Activated CD4-positive, CD25-positive, alpha-beta regulatory T cell treated with anti-CD3 and anti-CD28 coated beads, Interleukin-2, amount 50 U/mL, for 16 hours (primary cell): ENCODE measurements at regions not wholly inside any gene's neighbourhood (a gene's known extent, or its start where the extent isn't known, plus 50 kb on each side); places are given as distances from the start of the nearest gene placed in this dataset.
"Not testable (repeated sequence)": the region's sequence is repeated elsewhere in the genome, so short reads cannot be mapped to it uniquely, and the experiment has no call there.

Experiments used
- DNase-seq: peaks from one replicate; pipeline ENCODE4 v3.0.0-alpha.2; 2020; ENCODE audit warnings: low read depth, low spot score

- no peak for DNase-seq
Observed at GRCh38 chr3:153903430-153903829, 217.8 kb upstream of the ARHGEF26 start.

- DNase-seq = no peak
Observed at GRCh38 chr3:153906366-153906765, 214.8 kb upstream of the ARHGEF26 start.

GRCh38 chr3:153910387-153910786 lies 210.8 kb upstream of the ARHGEF26 start:
- DNase-seq = no peak

GRCh38 chr3:153911116-153911515 lies 210.1 kb upstream of the ARHGEF26 start:
- no peak for DNase-seq

GRCh38 chr3:153919773-153920172 lies 201.4 kb upstream of the ARHGEF26 start:
- DNase-seq = no peak

GRCh38 chr3:153921826-153922225 lies 199.4 kb upstream of the ARHGEF26 start:
- no peak for DNase-seq

- no peak for DNase-seq
Observed at GRCh38 chr3:153925841-153926514, 195.2 kb upstream of the ARHGEF26 start.

GRCh38 chr3:153927107-153927506 lies 194.1 kb upstream of the ARHGEF26 start:
- no peak for DNase-seq

GRCh38 chr3:153928851-153929250 lies 192.3 kb upstream of the ARHGEF26 start:
- DNase-seq = no peak

GRCh38 chr3:153933481-153933880 lies 187.7 kb upstream of the ARHGEF26 start:
- DNase-seq = not testable (repeated sequence)

GRCh38 chr3:153944084-153944483 lies 177.1 kb upstream of the ARHGEF26 start:
- DNase-seq = no peak

- DNase-seq = no peak
Observed at GRCh38 chr3:153951276-153951675, 169.9 kb upstream of the ARHGEF26 start.

- no peak for DNase-seq
Observed at GRCh38 chr3:153952091-153952490, 169.1 kb upstream of the ARHGEF26 start.

- DNase-seq = no peak
Observed at GRCh38 chr3:153956613-153957012, 164.6 kb upstream of the ARHGEF26 start.

GRCh38 chr3:153957421-153957820 lies 163.8 kb upstream of the ARHGEF26 start:
- no peak for DNase-seq

GRCh38 chr3:153958635-153959595 lies 162.3 kb upstream of the ARHGEF26 start:
- DNase-seq = no peak

GRCh38 chr3:153960458-153961074 lies 160.6 kb upstream of the ARHGEF26 start:
- no peak for DNase-seq

- DNase-seq = no peak
Observed at GRCh38 chr3:153961494-153961893, 159.7 kb upstream of the ARHGEF26 start.

- DNase-seq = no peak
Observed at GRCh38 chr3:153963012-153963411, 158.2 kb upstream of the ARHGEF26 start.

- DNase-seq = no peak
Observed at GRCh38 chr3:153967260-153967659, 153.9 kb upstream of the ARHGEF26 start.

GRCh38 chr3:153970047-153970446 lies 151.1 kb upstream of the ARHGEF26 start:
- DNase-seq = no peak

GRCh38 chr3:153970741-153971347 lies 150.3 kb upstream of the ARHGEF26 start:
- no peak for DNase-seq
